CD4-positive, alpha-beta T cell treated with Interleukin-17A for 1 hour (primary cell): ENCODE measurements at regions not wholly inside any gene's neighbourhood (a gene's known extent, or its start where the extent isn't known, plus 50 kb on each side); places are given as distances from the start of the nearest gene placed in this dataset.

Experiments used
- DNase-seq: peaks from one replicate; pipeline ENCODE4 v3.0.0-alpha.2; 2020

GRCh38 chr10:44689368-44689767 lies 221.8 kb upstream of the TMEM72 start:
- no peak for DNase-seq

- DNase-seq, result no peak
Observed at GRCh38 chr10:44696496-44696895, 214.6 kb upstream of the TMEM72 start.

GRCh38 chr10:44697116-44697515 lies 214.0 kb upstream of the TMEM72 start:
- no peak for DNase-seq

GRCh38 chr10:44702531-44702930 lies 208.6 kb upstream of the TMEM72 start:
- no peak for DNase-seq

- DNase-seq, result no peak
Observed at GRCh38 chr10:44703241-44704155, 207.6 kb upstream of the TMEM72 start.

- DNase-seq, result no peak
Observed at GRCh38 chr10:44704616-44705015, 206.5 kb upstream of the TMEM72 start.

- DNase-seq, result no peak
Observed at GRCh38 chr10:44706745-44707144, 204.4 kb upstream of the TMEM72 start.

- DNase-seq, result no peak
Observed at GRCh38 chr10:44713307-44713706, 197.8 kb upstream of the TMEM72 start.

GRCh38 chr10:44714451-44714850 lies 196.7 kb upstream of the TMEM72 start:
- no peak for DNase-seq

- no peak for DNase-seq
Observed at GRCh38 chr10:44715136-44715535, 196.0 kb upstream of the TMEM72 start.

- DNase-seq, result no peak
Observed at GRCh38 chr10:44716470-44717015, 194.6 kb upstream of the TMEM72 start.

GRCh38 chr10:44723082-44723481 lies 188.1 kb upstream of the TMEM72 start:
- no peak for DNase-seq

GRCh38 chr10:44723619-44724325 lies 187.4 kb upstream of the TMEM72 start:
- DNase-seq, result no peak

- DNase-seq, result no peak
Observed at GRCh38 chr10:44724415-44725174, 186.5 kb upstream of the TMEM72 start.

GRCh38 chr10:44725404-44725803 lies 185.7 kb upstream of the TMEM72 start:
- DNase-seq, result no peak

- no peak for DNase-seq
Observed at GRCh38 chr10:44731283-44731682, 179.9 kb upstream of the TMEM72 start.

- no peak for DNase-seq
Observed at GRCh38 chr10:44733501-44734488, 177.3 kb upstream of the TMEM72 start.

GRCh38 chr10:44742248-44742647 lies 168.9 kb upstream of the TMEM72 start:
- DNase-seq, result no peak

GRCh38 chr10:44743535-44743934 lies 167.6 kb upstream of the TMEM72 start:
- DNase-seq, result no peak

GRCh38 chr10:44745920-44746319 lies 165.2 kb upstream of the TMEM72 start:
- no peak for DNase-seq

- DNase-seq, result no peak
Observed at GRCh38 chr10:44747593-44748172, 163.5 kb upstream of the TMEM72 start.
